Breast epithelium (tissue), 3 donors: ENCODE measurements at regions not wholly inside any gene's neighbourhood (a gene's known extent, or its start where the extent isn't known, plus 50 kb on each side); places are given as distances from the start of the nearest gene placed in this dataset.

Experiments
- POLR2A ChIP-seq: fragments of 450-650 bp; IDR thresholded peaks from one replicate; pipeline ENCODE4 v1.6.1; 2016; ENCODE audit warnings: antibody characterized with exemption, mild to moderate bottlenecking, moderate library complexity
- POLR2AphosphoS5 ChIP-seq, 3 donors: sonication (generic); formaldehyde crosslinking; IDR thresholded peaks; one replicate each; pipeline ENCODE4 v1.6.1; 2017; ENCODE audit warnings: antibody characterized with exemption in 3 of 3
- TF ChIP-seq, protein P1 (sequence below), 3 donors: fragments of 450-650 bp; IDR thresholded peaks; one replicate each; pipeline ENCODE4 v1.5.1; 2016 to 2017; ENCODE audit warnings: antibody characterized with exemption in 3 of 3, mild to moderate bottlenecking in 3 of 3, moderate library complexity in 3 of 3

DNA sequence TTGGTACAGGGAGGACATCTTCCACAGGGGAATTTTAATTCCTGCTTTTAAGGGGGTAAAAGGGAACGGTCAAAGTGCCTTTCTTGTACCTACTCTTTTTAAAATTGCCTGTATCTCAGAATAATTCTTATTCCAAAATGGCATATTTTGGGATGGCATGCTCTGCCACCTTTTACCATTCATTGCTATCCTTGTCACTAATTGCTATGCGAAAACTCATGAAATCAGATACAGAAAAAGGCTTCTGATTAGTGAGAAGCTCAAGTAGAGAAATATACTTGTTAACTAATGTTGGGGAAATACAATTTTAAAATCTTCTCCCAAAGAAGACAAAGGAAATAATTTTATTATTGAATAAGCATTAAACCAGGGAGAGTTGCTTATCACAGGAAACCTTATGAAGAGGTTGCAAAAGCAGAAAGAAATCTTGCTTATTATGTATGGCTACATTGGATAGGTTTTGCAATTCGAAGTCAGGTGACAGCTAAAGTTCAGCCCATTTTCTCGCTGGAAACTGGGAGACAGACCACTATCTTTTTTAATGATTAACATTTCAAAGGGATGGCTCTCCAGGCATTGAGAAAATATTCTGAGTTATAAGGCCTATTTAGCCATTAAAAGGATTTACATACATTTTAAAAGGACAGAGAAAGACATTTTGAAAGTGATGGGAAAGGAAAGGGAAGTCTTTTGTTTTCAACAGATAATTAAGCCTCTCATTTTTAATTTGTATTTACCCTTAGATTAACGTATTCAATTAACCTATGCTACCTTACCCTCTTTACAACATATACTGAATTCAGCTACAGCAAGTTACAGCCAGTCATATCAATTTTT is 110.3 kb upstream of the PRSS16 start:
- TF ChIP-seq POLR2A (no peak), POLR2AphosphoS5 (IDR thresholded peaks at IDR 0.05) (no peak)
- TF ChIP-seq, protein P1, sequence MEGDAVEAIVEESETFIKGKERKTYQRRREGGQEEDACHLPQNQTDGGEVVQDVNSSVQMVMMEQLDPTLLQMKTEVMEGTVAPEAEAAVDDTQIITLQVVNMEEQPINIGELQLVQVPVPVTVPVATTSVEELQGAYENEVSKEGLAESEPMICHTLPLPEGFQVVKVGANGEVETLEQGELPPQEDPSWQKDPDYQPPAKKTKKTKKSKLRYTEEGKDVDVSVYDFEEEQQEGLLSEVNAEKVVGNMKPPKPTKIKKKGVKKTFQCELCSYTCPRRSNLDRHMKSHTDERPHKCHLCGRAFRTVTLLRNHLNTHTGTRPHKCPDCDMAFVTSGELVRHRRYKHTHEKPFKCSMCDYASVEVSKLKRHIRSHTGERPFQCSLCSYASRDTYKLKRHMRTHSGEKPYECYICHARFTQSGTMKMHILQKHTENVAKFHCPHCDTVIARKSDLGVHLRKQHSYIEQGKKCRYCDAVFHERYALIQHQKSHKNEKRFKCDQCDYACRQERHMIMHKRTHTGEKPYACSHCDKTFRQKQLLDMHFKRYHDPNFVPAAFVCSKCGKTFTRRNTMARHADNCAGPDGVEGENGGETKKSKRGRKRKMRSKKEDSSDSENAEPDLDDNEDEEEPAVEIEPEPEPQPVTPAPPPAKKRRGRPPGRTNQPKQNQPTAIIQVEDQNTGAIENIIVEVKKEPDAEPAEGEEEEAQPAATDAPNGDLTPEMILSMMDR (IDR thresholded peaks at IDR 0.05) = no peak
